HG03378 (cell line): ENCODE measurements at regions not wholly inside any gene's neighbourhood (a gene's known extent, or its start where the extent isn't known, plus 50 kb on each side); places are given as distances from the start of the nearest gene placed in this dataset.

Source experiments
- ATAC-seq: cut with Tn5 transposase; IDR thresholded peaks from one replicate; pipeline ENCODE4 v1.9.1; 2021; ENCODE audit warnings: mild to moderate bottlenecking, moderate library complexity; ENCODE audit not compliant: unreplicated experiment

DNA sequence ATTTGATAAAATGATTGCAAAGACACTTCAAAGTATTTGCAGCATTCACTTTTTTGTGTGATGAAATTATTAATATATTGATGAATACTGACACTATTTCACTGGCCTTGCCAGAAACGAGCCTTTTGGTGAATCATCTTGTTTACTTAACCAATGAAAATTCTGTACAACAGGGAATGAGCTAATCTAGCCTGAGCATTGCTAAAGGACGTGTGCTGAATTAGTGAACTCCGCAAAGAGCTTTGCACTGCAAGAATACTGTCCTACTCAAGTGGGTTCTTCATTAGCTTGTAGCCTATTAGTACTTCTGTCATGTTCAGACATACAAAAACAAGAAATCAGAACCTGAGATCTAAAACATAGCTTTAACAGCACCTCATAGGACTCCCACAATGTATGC lies 172.0 kb upstream of the NRSN1 start:
- no peak for ATAC-seq

DNA sequence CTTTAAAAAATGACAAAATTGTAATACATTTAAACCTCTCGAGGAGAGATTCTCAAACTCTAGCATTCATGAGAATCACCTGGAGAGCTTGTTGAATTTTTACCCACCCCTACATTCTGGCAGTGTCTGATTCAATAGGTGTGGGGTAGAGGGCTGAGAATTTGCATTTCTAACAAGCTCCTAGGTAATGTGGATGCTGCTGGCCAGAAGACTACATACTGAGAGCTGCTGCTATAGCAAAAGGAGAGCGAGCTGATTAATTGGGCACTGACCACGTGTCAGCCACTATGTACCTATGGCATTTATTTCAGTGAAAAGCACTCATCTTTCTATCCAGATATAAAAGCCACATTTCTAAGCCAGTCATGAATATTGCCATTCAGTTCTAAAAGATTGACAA lies 169.0 kb upstream of the NRSN1 start:
- no peak for ATAC-seq

DNA sequence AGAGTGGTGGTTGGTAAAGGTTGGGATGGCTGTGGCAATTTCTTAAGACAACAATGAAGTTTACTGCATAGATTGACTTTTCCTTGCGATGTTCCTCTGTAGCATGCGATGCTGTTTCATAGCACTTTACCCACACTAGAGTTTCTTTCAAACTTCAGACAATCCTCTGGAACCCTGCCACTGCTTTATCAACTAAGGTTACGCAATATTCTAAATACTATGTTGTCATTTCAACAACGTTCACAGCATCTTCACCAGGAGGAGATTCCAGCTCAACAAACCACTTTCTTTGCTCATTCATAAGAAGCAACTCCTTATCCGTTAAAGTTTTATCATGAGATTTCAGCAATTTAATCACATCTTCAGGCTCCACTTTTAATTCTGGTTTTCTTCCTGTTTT lies 161.2 kb upstream of the NRSN1 start:
- ATAC-seq, result no peak

DNA sequence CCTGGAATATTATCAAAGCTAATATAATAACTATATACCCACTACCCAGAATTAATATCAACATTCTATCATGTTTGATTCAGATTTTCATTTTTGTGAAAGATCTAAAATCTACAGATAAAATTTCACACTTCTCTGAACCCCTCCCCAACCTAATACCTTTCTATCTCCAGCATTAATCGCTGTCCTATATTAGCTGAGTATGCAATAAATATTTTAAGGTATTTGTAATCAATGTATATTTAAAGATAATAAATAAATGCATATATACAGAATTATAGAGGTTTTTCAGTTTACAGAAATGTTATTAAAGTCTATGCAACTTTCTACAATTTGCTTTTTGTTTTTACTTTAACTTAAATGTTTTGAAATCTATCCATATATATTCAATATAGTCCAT lies 156.7 kb upstream of the NRSN1 start:
- no peak for ATAC-seq

DNA sequence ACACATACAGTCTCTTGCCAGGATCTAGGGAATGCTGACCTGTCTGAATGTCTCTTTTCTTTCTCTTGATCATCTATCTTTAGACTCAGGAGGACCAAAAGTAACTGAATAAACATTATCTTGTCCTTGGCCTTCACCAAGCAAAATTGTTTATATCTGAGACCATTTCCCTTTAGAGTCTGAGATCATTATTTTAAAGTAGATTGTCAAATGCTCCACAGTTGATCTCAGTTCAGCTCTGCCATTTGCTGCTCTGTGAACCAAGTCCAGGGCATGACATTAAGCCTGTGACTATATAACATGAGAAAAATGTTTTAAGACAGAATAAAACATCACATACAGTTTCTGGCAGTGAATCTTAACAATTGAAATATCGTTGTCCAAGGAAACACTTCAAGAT lies 148.3 kb upstream of the NRSN1 start:
- no peak for ATAC-seq

DNA sequence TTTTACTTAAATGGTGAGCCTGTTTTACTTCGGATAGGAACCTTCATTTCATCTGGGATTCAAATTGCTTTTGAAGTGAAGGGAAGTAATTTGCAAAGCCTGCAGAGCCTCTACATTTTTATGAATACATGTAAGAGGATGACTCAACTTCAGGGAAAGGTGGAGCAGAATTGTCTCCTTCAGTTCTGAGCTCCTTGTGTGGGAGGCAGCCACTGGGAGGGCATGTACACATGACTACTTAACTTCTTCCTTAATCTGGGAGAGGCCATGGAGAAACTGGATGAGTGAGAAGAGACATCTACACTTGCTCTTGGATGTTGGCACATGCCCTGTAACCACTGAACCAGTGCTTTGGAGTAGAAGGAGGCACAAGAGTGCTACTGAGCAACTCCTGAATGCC lies 145.1 kb upstream of the NRSN1 start:
- no peak for ATAC-seq

DNA sequence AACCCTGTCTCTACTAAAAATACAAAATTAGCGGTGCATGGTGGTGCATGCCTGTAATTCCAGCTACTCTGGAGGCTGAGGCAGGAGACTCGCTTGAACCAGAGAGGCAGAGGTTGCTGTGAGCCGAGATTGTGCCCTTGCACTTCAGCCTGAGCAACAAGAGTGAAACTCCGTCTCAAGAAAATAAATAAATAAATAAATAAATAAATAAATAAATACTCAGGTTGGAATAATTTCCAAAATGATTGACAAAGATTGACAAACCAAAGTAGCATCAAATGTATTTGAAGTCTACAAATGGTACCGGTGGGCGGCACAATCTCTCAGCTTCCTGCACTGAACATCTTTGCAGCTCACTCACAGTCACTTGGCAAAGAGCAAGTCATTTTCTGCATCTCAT lies 144.1 kb upstream of the NRSN1 start:
- no peak for ATAC-seq

DNA sequence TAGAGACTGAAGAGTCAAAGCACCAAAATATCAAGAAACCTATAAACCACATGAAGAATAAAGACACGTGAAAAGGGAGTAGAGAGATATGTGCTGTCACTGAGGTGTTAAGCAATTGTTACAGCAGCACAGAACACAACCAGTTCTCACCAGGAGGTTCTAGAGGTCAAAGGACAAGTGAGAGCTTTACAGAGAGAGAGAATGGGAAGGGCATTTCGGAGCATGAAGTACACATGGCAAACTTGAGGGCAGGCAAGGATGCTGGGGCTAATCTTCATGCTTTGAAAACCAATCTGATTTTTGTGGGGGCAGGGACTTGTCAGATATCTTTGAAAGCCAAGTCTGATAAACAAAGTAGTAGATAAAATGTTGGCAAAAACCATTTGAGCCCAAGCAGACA lies 142.3 kb upstream of the NRSN1 start:
- ATAC-seq, result no peak

DNA sequence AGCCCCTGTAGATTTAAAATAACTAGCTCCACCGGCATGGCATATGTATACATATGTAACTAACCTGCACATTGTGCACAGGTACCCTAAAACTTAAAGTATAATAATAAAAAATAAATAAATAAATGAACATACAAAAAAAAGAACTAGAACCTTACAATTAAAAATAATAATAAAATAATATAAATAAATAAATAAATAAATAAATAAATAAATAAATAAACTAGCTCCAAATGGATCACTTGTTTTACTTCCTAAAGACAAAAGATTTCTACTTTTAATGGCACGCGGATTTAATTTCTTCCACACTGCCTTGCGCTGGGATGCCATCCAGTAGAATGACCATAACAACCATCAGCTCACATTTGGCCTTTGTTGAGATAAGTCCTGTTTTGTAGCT lies 141.0 kb upstream of the NRSN1 start:
- no peak for ATAC-seq

DNA sequence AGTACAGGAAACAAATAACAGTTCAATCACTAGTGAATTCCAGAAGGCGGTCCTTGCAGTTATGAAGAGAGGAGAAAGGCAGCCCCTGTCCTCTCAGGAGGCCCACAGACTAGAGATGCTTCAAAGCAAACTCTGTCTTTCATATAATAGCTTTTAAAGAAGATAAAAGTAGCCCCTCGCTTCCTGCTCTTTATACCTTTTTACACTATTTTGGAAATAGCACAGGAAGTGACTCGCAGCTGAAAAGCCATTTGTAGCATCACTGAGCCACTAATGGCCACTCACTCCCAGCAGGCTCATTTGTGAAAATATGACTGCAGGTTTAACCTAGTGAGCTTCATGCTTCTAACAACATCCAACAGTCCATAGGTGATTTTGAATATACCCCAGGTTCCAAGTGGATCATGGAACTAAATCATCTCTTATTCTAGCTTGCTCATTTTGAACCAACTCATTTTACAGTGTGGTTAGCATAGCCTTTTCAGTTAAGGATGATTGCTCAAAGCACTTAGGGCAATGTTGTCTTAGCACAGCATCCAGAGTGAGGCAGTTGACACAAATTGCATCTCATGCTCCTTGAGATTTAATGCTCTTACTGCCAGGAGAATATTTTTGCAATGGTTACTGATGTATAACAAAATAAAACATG lies 136.0 kb upstream of the NRSN1 start:
- ATAC-seq, result no peak

DNA sequence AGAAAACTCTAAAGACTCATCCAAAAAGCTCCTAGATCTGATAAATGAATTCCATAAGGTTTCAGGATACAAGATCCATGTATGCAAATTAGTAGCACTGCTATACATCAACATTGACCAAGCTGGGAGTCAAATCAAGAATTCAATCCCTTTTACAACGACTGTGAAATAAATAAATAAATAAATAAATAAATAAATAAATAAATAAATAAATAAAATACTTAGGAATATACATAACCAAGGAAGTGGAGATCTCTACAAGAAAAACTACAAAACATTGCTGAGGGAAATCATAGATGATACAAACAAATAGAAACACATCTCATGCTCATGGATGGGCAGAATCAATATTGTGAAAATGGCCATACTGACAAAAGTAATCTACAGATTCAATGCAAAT lies 132.0 kb upstream of the NRSN1 start:
- no peak for ATAC-seq

DNA sequence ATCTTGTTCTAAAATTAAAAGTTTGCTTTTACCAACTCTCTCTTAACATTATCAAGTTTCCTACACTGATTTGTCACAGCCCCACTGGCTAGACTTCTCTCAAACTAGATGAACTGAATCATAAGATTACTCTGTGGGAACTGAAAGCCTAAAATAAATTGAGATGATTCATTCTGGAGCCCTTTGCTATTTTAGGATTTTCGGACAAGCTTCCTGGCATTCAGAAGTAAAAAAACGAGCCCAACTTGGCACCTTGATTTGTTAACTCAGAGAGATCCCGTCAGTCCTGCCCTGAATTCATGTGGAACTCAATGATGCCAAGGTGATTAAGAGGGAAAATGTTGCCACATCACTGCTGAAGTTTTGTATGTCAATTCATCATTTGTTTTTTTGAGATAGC lies 122.0 kb upstream of the NRSN1 start:
- ATAC-seq, result no peak

DNA sequence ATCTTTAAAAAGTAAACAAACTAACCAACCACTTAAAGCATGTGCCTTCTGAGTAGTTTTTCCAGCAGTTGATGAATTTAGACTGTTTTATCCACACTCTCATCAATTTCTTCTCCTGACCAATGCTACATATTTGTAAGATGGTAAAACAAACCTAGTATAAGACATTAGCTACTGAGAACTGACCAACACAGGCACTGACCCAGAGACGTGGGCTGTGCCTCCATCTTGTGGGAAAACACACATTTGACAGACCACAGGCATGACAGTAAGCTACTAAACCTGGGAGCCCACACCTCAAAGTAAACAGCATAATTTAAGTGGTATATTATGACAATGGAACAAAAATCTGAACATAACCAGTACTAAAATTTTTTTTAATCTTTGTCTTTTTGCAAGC lies 121.4 kb upstream of the NRSN1 start:
- no peak for ATAC-seq

DNA sequence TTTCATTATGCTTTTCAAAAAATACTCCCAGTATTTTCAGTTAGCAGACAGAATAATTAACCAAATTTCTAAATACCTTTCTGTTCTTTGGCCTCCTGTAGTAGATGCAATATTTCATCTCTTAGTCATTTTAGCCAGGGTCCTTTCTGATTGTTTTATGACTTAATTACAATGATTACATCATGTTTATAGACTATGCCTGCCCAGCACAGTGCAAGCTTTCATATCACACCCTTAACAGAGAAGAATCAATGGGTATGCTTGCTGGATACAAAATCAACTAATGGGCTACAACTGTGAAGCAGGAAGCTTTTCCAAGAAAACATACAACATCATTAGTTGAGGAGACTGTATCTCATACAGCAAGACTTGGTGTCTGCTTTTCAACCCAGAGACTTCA lies 119.8 kb upstream of the NRSN1 start:
- ATAC-seq, result no peak

DNA sequence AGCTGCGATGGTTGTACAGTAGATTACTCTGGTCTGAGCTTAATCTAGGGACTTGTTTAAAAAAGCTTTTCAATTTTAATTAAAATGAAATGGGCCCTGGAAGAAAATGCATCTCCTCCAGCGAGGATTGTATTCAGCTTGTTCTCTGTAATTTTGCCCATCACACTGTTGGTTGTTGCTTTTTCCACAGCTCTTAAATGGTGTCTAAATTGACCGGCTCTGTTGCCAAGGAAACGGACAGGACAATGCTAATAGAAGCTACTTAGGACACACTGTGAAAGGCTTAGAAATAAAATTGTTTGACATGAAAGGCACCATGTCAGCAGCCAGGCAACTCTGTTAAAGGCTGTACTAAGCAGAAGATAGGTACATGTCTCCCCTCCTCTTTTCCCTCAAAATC lies 116.7 kb upstream of the NRSN1 start:
- no peak for ATAC-seq

DNA sequence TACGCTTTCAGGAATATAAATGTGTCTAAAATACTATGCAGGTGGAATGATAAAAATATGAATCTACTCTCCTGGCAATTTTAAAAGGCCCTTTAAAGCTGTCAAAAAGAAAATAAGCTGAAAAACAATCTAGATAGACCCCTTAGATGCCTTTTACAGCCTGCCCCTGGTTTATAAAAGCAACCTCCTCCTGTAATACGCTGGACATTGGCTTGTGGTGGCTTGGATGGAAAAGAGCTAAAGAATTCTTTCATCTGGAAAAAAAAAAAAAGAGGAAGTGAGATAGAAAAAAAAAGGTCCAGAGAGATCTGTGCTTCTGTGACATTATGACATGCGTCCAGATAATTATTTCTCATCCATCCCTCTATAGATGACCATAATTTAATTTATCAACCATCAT lies 115.9 kb upstream of the NRSN1 start:
- ATAC-seq, result no peak

DNA sequence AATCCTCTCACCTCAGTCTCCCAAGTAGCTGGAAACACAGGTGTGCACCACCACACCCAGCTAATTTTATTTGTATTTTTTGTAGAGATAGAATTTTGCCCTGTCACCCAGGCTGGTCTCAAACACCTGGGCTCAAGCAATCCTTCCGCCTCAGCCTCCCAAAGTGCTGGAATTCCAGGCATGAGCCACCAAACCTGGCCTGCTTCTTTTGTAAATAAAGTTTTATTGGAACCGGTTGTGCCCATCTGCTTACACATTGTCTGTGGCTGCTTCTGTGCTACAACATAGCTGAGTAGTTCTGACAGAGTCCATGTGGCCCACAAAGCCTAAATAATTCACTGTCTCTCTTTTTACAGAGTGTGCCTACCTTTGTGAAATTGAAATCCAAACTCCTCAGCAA lies 109.7 kb upstream of the NRSN1 start:
- ATAC-seq, result no peak

DNA sequence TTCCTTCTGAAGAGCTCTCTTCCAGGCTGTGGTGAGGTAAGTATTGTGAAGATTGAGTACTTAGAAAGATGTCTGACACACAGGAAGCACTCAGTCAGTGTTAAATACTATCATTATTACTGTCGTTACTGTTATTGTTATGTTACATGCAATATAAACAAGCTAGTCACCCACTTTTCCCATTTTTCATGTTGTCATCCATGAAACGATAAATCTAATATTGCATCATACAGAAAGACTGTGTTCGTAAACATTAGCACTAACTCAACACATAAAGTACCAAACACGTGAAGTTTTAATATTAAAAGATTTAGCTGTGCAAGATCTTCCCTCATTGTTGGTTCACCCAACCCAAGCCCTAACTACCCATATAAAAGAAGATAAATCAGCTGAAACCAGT lies 109.2 kb upstream of the NRSN1 start:
- no peak for ATAC-seq

DNA sequence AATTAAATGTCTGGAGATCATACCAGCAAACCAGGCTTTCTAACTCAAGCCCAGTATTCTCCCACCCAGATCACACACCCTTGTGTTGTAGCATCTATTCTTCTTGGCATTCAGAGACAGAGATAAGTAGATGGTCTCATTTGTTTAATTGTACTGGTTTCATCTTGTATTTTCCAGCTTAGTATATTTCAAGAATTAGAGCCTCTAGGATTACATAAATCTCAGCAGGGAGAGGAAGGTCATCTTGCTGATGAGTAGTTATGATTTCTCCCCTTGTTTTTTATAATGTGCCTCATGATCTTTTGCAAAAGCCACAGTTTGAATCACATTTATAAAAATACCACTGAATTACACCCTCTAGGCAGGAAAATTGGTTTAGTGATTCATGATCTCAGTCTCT lies 106.6 kb upstream of the NRSN1 start:
- ATAC-seq, result no peak

DNA sequence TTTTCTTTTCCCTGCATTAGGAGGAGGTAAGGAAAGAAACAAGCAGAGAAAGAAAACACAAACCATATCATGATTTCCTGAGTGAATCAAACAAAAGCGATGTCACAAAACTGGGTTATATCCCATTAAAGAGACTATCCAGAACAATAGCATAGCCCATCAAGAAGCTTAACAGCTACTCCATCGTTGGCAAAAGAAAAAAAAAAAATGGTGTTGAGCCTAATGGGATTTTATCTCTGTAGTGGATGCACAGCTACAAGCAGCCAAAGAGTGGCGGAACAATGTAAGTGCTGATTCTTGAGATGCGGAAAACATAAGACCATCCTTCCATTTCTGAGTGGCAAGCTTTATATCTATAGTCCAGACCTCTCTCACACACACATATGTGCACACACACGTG lies 106.2 kb upstream of the NRSN1 start:
- no peak for ATAC-seq

DNA sequence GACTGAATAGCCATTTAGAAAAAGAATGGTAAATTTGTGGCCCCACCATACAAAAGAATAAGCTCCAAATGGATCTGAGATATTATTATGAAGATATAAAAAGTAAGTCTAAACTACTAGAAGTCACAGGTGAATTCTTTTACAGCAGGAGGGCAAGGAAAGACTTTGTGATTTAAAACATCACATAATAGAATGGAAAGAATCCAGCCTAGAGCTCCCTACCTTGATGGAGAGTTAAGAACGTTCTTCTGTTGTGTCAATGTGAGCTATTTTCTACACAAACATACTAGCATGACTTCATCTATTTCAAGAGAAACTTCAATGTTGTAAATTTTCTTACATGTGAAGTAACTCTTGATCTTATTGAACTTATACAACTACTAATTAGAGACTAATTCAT lies 100.0 kb upstream of the NRSN1 start:
- no peak for ATAC-seq

DNA sequence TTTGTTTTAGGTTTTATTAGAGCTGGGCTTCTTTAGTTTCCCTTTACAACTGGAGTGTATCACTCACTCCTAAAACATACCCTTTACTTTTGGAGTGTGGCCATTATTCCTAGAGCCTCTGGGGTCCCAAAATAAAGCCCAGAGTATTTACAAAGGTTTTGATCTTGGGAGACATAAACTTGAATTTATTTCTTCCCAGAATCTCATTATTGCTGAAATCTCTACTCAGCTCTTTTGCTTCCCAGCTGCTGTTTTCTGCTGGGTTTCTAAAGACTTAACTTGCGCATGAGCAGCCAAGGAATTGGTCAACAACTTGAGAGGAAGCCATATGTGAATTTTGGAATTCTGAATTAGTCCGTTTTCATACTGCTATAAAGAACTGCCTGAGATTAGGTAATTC lies 94.5 kb upstream of the NRSN1 start:
- no peak for ATAC-seq

DNA sequence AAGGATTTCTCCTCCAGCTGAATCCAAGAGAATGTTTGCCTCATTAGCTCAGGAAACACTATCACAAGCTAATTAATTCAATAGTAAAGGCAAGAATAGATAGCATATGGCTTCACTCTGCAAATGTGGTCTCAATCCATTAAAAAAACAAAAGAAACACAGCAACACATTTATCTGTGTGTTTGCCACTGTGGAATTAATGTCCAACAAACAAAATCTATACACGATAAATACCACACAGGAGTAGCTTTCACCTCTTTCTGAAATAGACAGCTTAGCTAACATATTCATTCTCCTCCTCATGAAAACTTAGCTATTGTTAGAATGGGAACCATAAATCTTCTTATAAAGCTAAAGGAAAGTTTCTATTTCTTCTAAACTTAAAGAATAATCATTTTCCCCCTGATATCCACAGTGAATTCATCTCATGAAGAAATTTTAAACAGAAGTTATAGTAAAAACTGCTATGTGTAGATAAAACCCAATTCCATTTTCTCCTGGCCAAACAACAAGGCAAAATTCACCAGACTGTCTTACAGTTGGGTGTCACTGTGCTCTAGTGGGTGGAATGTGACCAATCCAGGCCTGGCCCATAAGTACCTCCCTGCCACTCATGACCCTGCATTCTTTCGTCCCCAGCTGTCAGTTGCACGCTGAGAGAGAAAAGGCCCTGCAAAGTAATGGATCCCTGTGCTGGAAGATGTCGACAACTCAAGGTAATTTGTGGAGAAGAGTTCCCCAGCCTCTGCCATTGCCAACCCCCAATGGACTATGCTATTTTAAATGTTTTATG lies 92.9 kb upstream of the NRSN1 start:
- ATAC-seq, result no peak
